SK-N-SH (cell line): ENCODE measurements at regions not wholly inside any gene's neighbourhood (a gene's known extent, or its start where the extent isn't known, plus 50 kb on each side); places are given as distances from the start of the nearest gene placed in this dataset.

Experiments
- CHD2 ChIP-seq: fragments of 150-350 bp; IDR thresholded peaks from 2 replicates; pipeline ENCODE4 v1.6.1; 2018; ENCODE audit warnings: low read length; ENCODE audit not compliant: partially characterized antibody
- EP300 ChIP-seq, 2 experiments: IDR thresholded peaks; 2 replicates each; pipeline versions ENCODE4 v1.4.0 to v1.6.1; 2012; ENCODE audit warnings: borderline replicate concordance in 1 of 2, low read depth in 1 of 2, low read length in 1 of 2
- FOXJ3 ChIP-seq: sonication (generic); formaldehyde crosslinking; IDR thresholded peaks from 2 replicates; pipeline ENCODE4 v1.5.1; 2020; ENCODE audit warnings: mild to moderate bottlenecking, missing genetic modification reagents
- MEF2A ChIP-seq: IDR thresholded peaks from 2 replicates; pipeline ENCODE4 v1.4.0; 2012; ENCODE audit warnings: low read depth, borderline replicate concordance
- MXI1 ChIP-seq: IDR thresholded peaks from 2 replicates; pipeline ENCODE4 v1.6.1; 2012; ENCODE audit warnings: mild to moderate bottlenecking, low read depth, low read length, improper control_type of control experiment
- NFIC ChIP-seq: IDR thresholded peaks from 2 replicates; pipeline ENCODE4 v1.4.0; 2012; ENCODE audit warnings: borderline replicate concordance
- POLR2AphosphoS5 ChIP-seq: IDR thresholded peaks from 2 replicates; pipeline ENCODE4 v1.6.1; 2012; ENCODE audit warnings: low read depth, low read length
- RAD21 ChIP-seq: IDR thresholded peaks from 2 replicates; pipeline ENCODE4 v1.6.1; 2012; ENCODE audit warnings: mild to moderate bottlenecking, low read length
- TCF12 ChIP-seq: IDR thresholded peaks from 2 replicates; pipeline ENCODE4 v1.4.0; 2012
- TEAD4 ChIP-seq: IDR thresholded peaks from 2 replicates; pipeline ENCODE4 v1.4.0; 2012; ENCODE audit warnings: mild to moderate bottlenecking, borderline replicate concordance; ENCODE audit not compliant: insufficient read depth
- TF ChIP-seq, protein P1 (sequence below): fragments of 200-600 bp; sonication (generic); IDR thresholded peaks from 2 replicates; pipeline ENCODE4 v1.6.1; 2017; ENCODE audit warnings: antibody characterized with exemption, mild to moderate bottlenecking, moderate library complexity
- TF ChIP-seq, protein P2 (sequence below): IDR thresholded peaks from 2 replicates; pipeline ENCODE4; 2012
- TF ChIP-seq, protein P3 (sequence below): IDR thresholded peaks from 2 replicates; pipeline ENCODE4 v1.6.1; 2012; ENCODE audit warnings: mild to moderate bottlenecking, low read depth, low read length, moderate library complexity

GRCh38 chr22:27493796-27494195 lies 307.8 kb downstream of the MN1 start:
- no peak for TF ChIP-seq MEF2A
- TF ChIP-seq, protein P1, sequence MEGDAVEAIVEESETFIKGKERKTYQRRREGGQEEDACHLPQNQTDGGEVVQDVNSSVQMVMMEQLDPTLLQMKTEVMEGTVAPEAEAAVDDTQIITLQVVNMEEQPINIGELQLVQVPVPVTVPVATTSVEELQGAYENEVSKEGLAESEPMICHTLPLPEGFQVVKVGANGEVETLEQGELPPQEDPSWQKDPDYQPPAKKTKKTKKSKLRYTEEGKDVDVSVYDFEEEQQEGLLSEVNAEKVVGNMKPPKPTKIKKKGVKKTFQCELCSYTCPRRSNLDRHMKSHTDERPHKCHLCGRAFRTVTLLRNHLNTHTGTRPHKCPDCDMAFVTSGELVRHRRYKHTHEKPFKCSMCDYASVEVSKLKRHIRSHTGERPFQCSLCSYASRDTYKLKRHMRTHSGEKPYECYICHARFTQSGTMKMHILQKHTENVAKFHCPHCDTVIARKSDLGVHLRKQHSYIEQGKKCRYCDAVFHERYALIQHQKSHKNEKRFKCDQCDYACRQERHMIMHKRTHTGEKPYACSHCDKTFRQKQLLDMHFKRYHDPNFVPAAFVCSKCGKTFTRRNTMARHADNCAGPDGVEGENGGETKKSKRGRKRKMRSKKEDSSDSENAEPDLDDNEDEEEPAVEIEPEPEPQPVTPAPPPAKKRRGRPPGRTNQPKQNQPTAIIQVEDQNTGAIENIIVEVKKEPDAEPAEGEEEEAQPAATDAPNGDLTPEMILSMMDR = no peak
- no peak for TF ChIP-seq RAD21
- TF ChIP-seq, protein P2, sequence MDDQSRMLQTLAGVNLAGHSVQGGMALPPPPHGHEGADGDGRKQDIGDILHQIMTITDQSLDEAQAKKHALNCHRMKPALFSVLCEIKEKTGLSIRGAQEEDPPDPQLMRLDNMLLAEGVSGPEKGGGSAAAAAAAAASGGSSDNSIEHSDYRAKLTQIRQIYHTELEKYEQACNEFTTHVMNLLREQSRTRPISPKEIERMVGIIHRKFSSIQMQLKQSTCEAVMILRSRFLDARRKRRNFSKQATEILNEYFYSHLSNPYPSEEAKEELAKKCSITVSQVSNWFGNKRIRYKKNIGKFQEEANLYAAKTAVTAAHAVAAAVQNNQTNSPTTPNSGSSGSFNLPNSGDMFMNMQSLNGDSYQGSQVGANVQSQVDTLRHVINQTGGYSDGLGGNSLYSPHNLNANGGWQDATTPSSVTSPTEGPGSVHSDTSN = no peak
- TF ChIP-seq, protein P3, sequence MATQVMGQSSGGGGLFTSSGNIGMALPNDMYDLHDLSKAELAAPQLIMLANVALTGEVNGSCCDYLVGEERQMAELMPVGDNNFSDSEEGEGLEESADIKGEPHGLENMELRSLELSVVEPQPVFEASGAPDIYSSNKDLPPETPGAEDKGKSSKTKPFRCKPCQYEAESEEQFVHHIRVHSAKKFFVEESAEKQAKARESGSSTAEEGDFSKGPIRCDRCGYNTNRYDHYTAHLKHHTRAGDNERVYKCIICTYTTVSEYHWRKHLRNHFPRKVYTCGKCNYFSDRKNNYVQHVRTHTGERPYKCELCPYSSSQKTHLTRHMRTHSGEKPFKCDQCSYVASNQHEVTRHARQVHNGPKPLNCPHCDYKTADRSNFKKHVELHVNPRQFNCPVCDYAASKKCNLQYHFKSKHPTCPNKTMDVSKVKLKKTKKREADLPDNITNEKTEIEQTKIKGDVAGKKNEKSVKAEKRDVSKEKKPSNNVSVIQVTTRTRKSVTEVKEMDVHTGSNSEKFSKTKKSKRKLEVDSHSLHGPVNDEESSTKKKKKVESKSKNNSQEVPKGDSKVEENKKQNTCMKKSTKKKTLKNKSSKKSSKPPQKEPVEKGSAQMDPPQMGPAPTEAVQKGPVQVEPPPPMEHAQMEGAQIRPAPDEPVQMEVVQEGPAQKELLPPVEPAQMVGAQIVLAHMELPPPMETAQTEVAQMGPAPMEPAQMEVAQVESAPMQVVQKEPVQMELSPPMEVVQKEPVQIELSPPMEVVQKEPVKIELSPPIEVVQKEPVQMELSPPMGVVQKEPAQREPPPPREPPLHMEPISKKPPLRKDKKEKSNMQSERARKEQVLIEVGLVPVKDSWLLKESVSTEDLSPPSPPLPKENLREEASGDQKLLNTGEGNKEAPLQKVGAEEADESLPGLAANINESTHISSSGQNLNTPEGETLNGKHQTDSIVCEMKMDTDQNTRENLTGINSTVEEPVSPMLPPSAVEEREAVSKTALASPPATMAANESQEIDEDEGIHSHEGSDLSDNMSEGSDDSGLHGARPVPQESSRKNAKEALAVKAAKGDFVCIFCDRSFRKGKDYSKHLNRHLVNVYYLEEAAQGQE = no peak
- no peak for TF ChIP-seq POLR2AphosphoS5
- TF ChIP-seq TEAD4 = no peak
- no peak for TF ChIP-seq CHD2
- TF ChIP-seq EP300 (IDR thresholded peaks at IDR 0.05; ENCODE audit: borderline replicate concordance in 1 of 2, low read depth in 1 of 2, low read length in 1 of 2) = no peak
- TF ChIP-seq NFIC = no peak
- no peak for TF ChIP-seq TCF12
- TF ChIP-seq FOXJ3 (CRISPR knock-in tag) = no peak
- TF ChIP-seq MXI1 = no peak
